Tibial artery (tissue), 4 donors: ENCODE measurements at regions not wholly inside any gene's neighbourhood (a gene's known extent, or its start where the extent isn't known, plus 50 kb on each side); places are given as distances from the start of the nearest gene placed in this dataset.
"Not testable (repeated sequence)": the region's sequence is repeated elsewhere in the genome, so short reads cannot be mapped to it uniquely, and the experiment has no call there.

ENCODE experiments used
- DNase-seq, 2 donors: peaks; one replicate each; pipeline ENCODE4 v3.0.0-alpha.2; 2019
- H3K27ac ChIP-seq, 2 donors: fragments of 200-600 bp; sonication (generic) in 1 of 2; 1 replicate in 1 of 2; 2 replicates in 1 of 2; pipeline ENCODE4 v1.5.1; 2018 to 2019; ENCODE audit warnings: mild to moderate bottlenecking in 1 of 2
- H3K27me3 ChIP-seq, 2 donors: fragments of 200-600 bp; sonication (generic) in 1 of 2; one replicate each; pipeline versions ENCODE4 v1.5.1 to v1.6.0; 2016 to 2019
- H3K36me3 ChIP-seq, 3 donors: fragments of 200-600 bp; sonication (generic) in 2 of 3; one replicate each; pipeline ENCODE4 v1.5.1; 2016 to 2019; ENCODE audit warnings: mild to moderate bottlenecking in 2 of 3
- H3K4me1 ChIP-seq, 4 donors: fragments of 200-600 bp; sonication (generic) in 2 of 4; 1 replicate in 3 of 4; 2 replicates in 1 of 4; pipeline ENCODE4 v1.5.1; 2016 to 2019
- H3K4me3 ChIP-seq, 2 donors: fragments of 200-600 bp; sonication (generic) in 1 of 2; 1 replicate in 1 of 2; 2 replicates in 1 of 2; pipeline ENCODE4 v1.5.1; 2018 to 2019; ENCODE audit warnings: mild to moderate bottlenecking in 2 of 2
- H3K9me3 ChIP-seq, 3 donors: fragments of 200-600 bp; sonication (generic) in 1 of 3; one replicate each; pipeline ENCODE4 v1.5.1; 2016 to 2019
- intact Hi-C: fragments of 100-400 bp; cut with DNase I; formaldehyde crosslinking; loops from one replicate; pipeline ENCODE4 v1.15.0; 2023; ENCODE audit warnings: low total_unique reads
- TF ChIP-seq, protein P1 (sequence below), 2 experiments: fragments of 200-600 bp in 1 of 2; fragments of 450-650 bp in 1 of 2; IDR thresholded peaks; one replicate each; pipeline ENCODE4 v1.5.1; 2017 to 2019; ENCODE audit warnings: antibody characterized with exemption in 2 of 2, mild to moderate bottlenecking in 1 of 2, moderate library complexity in 1 of 2

DNA sequence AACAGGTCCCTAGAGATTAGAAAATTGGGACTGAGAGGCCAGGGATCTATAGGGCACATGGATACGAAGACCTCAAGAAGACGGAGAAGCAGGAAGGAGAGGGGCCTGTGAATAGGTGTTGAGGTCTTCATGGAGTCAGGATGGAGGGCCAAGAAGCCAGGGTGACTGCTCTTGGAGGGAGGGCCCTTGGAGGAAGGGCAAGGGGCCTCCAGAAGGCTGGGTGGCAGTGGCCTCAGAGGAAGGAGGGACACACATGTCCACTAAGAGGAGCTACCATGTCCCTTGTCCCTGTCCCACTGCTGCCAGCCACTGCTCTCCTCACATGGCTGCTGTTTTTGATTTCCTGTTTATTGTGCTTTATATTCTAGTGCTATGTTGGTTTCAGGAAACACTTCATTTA is 589.5 kb upstream of the B3GAT1 start:
- no peaks in the 10 kb centered on the region for H3K9me3 ChIP-seq
- no peak for DNase-seq
- peaks cover 0 to 25% of the 10 kb centered on the region in 2 donors for H3K27me3 ChIP-seq
- H3K27ac ChIP-seq, result no peak overlapping the region
- no peaks in the 10 kb centered on the region for H3K36me3 ChIP-seq
- TF ChIP-seq, protein P1, sequence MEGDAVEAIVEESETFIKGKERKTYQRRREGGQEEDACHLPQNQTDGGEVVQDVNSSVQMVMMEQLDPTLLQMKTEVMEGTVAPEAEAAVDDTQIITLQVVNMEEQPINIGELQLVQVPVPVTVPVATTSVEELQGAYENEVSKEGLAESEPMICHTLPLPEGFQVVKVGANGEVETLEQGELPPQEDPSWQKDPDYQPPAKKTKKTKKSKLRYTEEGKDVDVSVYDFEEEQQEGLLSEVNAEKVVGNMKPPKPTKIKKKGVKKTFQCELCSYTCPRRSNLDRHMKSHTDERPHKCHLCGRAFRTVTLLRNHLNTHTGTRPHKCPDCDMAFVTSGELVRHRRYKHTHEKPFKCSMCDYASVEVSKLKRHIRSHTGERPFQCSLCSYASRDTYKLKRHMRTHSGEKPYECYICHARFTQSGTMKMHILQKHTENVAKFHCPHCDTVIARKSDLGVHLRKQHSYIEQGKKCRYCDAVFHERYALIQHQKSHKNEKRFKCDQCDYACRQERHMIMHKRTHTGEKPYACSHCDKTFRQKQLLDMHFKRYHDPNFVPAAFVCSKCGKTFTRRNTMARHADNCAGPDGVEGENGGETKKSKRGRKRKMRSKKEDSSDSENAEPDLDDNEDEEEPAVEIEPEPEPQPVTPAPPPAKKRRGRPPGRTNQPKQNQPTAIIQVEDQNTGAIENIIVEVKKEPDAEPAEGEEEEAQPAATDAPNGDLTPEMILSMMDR (IDR thresholded peaks at IDR 0.05), result no peak
- H3K4me1 ChIP-seq, result no peaks in the 10 kb centered on the region
- H3K4me3 ChIP-seq, result no peak overlapping the region
- intact Hi-C loops, result no loop called here

DNA sequence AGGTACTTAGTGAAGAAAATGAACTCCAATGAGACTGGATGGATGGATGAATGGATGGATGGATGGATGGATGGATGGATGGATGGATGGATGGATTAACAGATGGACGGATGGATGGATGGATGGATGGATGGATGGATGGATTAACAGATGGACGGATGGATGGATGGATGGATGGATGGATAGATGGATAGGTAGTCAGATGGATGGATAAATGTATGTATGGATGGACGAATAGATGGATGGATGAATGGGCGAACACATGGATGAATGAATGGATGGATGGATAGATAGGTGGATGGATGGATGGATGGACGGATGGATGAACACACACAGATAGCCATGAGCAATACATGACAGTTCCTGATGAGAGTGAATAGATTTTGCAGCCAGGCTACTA is 589.0 kb upstream of the B3GAT1 start:
- H3K36me3 ChIP-seq, H3K9me3 ChIP-seq, DNase-seq, intact Hi-C loops, H3K4me1 ChIP-seq, H3K27ac ChIP-seq, H3K4me3 ChIP-seq: not testable (repeated sequence)
- peaks cover 0 to 21% of the 10 kb centered on the region in 2 donors for H3K27me3 ChIP-seq

DNA sequence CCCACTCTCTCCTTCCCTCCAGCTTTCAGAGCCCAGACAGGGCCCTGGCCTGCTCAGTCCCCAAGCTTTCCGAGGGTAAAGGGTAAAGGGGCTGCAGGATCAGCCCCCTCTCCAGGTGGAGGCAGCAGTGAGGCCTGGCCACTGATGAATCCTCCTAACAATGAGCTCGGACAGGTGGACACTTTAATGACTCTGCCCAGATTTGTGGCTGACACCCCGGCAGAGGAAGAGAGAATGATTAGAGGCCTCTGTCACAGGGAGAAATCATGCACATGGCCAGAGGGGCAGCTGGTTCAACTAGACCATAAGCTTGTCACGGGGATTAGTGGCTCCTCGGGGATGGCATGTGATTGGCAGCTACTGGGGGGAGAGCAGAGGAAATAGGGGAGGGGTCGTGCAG is 587.5 kb upstream of the B3GAT1 start:
- intact Hi-C loops, result no loop called here

DNA sequence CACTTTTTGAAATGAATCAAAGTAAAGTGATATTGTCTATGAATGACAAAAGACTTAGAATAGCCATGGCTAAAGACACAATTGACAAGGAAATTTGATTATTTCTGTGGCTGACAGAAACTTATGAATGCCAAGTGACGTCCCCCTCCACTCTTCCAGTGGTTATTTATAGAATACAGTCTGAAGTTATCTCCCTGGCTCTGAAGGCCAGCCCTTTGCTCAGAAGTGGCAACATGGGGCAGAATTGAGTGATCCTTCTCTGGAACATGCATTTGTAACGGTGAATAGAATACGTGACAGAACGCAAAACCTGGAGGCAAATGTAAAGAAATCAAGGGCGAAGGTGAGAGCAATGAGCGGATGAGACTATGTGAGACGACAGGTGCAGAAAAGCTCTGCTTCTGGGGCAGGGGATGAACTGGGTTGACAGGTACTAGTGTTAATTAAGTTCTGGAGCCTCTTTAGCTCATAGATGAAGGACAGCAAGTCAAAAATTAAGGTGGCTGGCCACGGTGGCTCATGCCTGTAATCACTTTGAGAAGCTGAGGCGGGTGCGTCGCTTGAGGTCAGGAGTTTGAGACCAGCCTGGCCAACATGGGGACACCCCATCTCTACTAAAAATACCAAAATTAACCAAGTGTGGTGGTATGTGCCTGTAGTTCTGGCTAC is 585.7 kb upstream of the B3GAT1 start:
- Histone ChIP-seq H3K4me1 (no peaks in the 10 kb centered on the region), H3K9me3 (no peaks in the 10 kb centered on the region), H3K36me3 (no peaks in the 10 kb centered on the region), H3K27ac (no peak overlapping the region), H3K4me3 (no peak overlapping the region), H3K27me3 (peaks cover 0 to 3% of the 10 kb centered on the region in 2 donors)
- TF ChIP-seq, protein P1 (IDR thresholded peaks at IDR 0.05), result no peak
- no peak for DNase-seq
- intact Hi-C loops, result no loop called here

More for the DNA sequence above, 587.5 kb upstream of the B3GAT1 start:
- H3K4me3 ChIP-seq, result no peak overlapping the region
- no peaks in the 10 kb centered on the region for H3K9me3 ChIP-seq
- no peak overlapping the region for H3K27ac ChIP-seq
- H3K36me3 ChIP-seq, result no peaks in the 10 kb centered on the region
- no peaks in the 10 kb centered on the region for H3K4me1 ChIP-seq
- no peak for DNase-seq
- TF ChIP-seq, protein P1 (IDR thresholded peaks at IDR 0.05), result no peak
- peaks cover 0 to 7% of the 10 kb centered on the region in 2 donors for H3K27me3 ChIP-seq

DNA sequence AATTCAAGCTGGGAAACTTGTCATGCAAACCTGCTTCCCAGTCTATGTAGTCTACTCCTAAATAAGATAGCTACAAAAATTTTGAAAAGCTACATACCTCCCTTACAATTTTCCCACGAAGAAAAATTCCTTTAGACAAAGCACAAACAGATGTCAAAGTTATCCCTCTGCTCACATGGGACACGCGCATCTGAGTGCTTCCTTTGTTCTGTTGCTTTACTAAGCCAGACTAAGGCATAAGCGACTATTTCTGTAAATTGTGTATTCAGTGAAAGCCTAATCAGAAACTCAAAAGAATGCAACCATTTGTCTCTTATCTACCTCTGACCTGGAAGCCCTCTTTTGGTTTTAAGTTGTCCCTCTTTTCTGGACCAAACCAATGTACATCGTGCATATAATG is 583.7 kb upstream of the B3GAT1 start:
- intact Hi-C loops, result no loop called here
- no peak for DNase-seq
- Histone ChIP-seq H3K36me3 (no peaks in the 10 kb centered on the region), H3K27ac (no peak overlapping the region), H3K4me1 (no peaks in the 10 kb centered on the region), H3K4me3 (no peak overlapping the region), H3K9me3 (no peaks in the 10 kb centered on the region), H3K27me3 (peaks cover 0 to 4% of the 10 kb centered on the region in 2 donors)
- TF ChIP-seq, protein P1 (IDR thresholded peaks at IDR 0.05), result no peak

DNA sequence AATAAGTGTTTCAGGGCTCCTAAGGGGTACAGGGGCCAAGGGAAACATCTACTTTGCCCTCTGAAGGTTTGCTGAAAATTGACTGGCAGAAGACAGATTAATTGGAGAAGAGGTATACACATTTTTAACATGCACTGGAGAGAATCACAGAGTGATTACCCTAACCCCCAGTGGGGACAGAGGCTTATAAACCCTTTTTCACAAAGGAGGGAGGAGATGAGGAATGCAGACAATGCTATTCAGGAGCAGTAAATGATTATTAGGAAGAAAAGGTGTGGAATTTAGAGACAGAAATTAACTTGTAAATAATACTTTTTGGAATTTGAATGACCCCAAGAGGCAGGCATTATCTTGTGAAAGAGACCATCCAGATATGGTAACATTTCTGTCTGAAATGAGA is 582.4 kb upstream of the B3GAT1 start:
- Histone ChIP-seq H3K36me3 (no peaks in the 10 kb centered on the region), H3K4me3 (no peak overlapping the region), H3K4me1 (no peaks in the 10 kb centered on the region), H3K9me3 (no peaks in the 10 kb centered on the region), H3K27me3 (peaks cover 0 to 4% of the 10 kb centered on the region in 2 donors), H3K27ac (no peak overlapping the region)
- intact Hi-C loops, result no loop called here
- no peak for DNase-seq
- TF ChIP-seq, protein P1 (IDR thresholded peaks at IDR 0.05), result no peak
